ENCODE measurements at regions not wholly inside any gene's neighbourhood (a gene's known extent, or its start where the extent isn't known, plus 50 kb on each side); places are given as distances from the start of the nearest gene placed in this dataset.
A peak's percentile ranks its signal among the peaks of the same experiment; 100 is the strongest.

- Histone ChIP-seq H3K27me3 (no peaks in the 10 kb centered on the region), H3K4me1 (no peaks in the 10 kb centered on the region), H3K4me3 (no peak overlapping the region), H3K9me3 (no peaks in the 10 kb centered on the region), H3K36me3 (no peaks in the 10 kb centered on the region), H3K27ac (no peak overlapping the region)
- intact Hi-C loops (cut with DNase I) = no loop called here
- WGBS, 2 donors = 60 to 65% methylated on average over 10 of the region's 10 CpGs
- TF ChIP-seq, protein P1, sequence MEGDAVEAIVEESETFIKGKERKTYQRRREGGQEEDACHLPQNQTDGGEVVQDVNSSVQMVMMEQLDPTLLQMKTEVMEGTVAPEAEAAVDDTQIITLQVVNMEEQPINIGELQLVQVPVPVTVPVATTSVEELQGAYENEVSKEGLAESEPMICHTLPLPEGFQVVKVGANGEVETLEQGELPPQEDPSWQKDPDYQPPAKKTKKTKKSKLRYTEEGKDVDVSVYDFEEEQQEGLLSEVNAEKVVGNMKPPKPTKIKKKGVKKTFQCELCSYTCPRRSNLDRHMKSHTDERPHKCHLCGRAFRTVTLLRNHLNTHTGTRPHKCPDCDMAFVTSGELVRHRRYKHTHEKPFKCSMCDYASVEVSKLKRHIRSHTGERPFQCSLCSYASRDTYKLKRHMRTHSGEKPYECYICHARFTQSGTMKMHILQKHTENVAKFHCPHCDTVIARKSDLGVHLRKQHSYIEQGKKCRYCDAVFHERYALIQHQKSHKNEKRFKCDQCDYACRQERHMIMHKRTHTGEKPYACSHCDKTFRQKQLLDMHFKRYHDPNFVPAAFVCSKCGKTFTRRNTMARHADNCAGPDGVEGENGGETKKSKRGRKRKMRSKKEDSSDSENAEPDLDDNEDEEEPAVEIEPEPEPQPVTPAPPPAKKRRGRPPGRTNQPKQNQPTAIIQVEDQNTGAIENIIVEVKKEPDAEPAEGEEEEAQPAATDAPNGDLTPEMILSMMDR (IDR thresholded peaks at IDR 0.05) = no peak
- ATAC-seq (no peak), DNase-seq (peak in 1 of 6 donors; percentile 12), FAIRE-seq (no peak)
These were observed 100.3 kb downstream of the UBIAD1 start for GRCh38 chr1:11373029-11373894.

- TF ChIP-seq, protein P1 (IDR thresholded peaks at IDR 0.05) = no peak
- no peak overlapping the region for H3K27ac ChIP-seq
- DNase-seq (no peak), ATAC-seq (no peak), FAIRE-seq (no peak)
- H3K36me3 ChIP-seq = no peaks in the 10 kb centered on the region
- no peak overlapping the region for H3K4me3 ChIP-seq
- no peaks in the 10 kb centered on the region for H3K27me3 ChIP-seq
- no peaks in the 10 kb centered on the region for H3K4me1 ChIP-seq
- intact Hi-C loops (cut with DNase I) = no loop called here
- H3K9me3 ChIP-seq = no peaks in the 10 kb centered on the region
- 39 to 43% methylated on average over 5 of the region's 5 CpGs for WGBS, 2 donors
These were observed 101.1 kb downstream of the UBIAD1 start for GRCh38 chr1:11373895-11374747.

- no peak overlapping the region for H3K4me3 ChIP-seq
- TF ChIP-seq, protein P1 (IDR thresholded peaks at IDR 0.05) = no peak
- FAIRE-seq (no peak), ATAC-seq (no peak), DNase-seq (no peak)
- H3K9me3 ChIP-seq = no peaks in the 10 kb centered on the region
- H3K36me3 ChIP-seq = no peaks in the 10 kb centered on the region
- intact Hi-C loops (cut with DNase I) = no loop called here
- no peaks in the 10 kb centered on the region for H3K27me3 ChIP-seq
- H3K27ac ChIP-seq = no peak overlapping the region
- H3K4me1 ChIP-seq = no peaks in the 10 kb centered on the region
- WGBS, 2 donors = 79% methylated on average over 5 of the region's 5 CpGs
These were observed 101.7 kb downstream of the UBIAD1 start for GRCh38 chr1:11374748-11375110.

- no peaks in the 10 kb centered on the region for H3K36me3 ChIP-seq
- H3K27me3 ChIP-seq = no peaks in the 10 kb centered on the region
- ATAC-seq (no peak), FAIRE-seq (no peak), DNase-seq (no peak)
- 67 to 75% methylated on average over 9 of the region's 9 CpGs for WGBS, 2 donors
- TF ChIP-seq, protein P1 (IDR thresholded peaks at IDR 0.05) = no peak
- no peaks in the 10 kb centered on the region for H3K4me1 ChIP-seq
- intact Hi-C loops (cut with DNase I) = no loop called here
- H3K4me3 ChIP-seq = no peak overlapping the region
- no peaks in the 10 kb centered on the region for H3K9me3 ChIP-seq
- H3K27ac ChIP-seq = no peak overlapping the region
These were observed 101.9 kb upstream of the DISP3 start for GRCh38 chr1:11377001-11377583.

All from pancreas (tissue), 10 donors.